ENCODE measurements at regions not wholly inside any gene's neighbourhood (a gene's known extent, or its start where the extent isn't known, plus 50 kb on each side); places are given as distances from the start of the nearest gene placed in this dataset.

DNA sequence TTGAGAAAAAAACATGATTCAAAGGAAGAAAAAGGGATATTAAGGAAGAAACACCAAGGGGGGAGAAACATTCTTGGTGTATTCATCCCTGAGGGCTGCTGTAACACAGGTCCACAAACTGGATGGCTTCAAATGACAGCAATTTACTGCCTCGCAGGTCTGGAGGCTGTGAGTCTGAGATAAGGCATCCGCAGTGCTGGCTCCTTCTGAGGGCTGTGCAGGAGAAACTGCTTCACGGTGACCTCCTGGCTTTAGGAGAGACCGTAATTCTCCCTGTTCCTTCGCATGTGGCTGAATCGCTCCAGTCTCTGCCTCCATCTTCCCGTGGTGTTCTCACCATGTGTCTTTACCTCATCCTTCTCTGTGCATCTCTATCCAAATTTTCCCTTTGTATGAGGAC lies 490.7 kb downstream of the EIPR1 start:
- Histone ChIP-seq H3K36me3 (ENCODE audit: control insufficient read depth in 2 of 2, extremely low read depth in 1 of 2, insufficient read depth in 1 of 2, low read length in 1 of 2) (no peaks in the 10 kb centered on the region), H3K4me1 (ENCODE audit: control insufficient read depth in 1 of 2, extremely low read depth in 1 of 2, insufficient read depth in 2 of 2, low read length in 2 of 2) (no peaks in the 10 kb centered on the region), H3K27ac (ENCODE audit: low read length) (no peak overlapping the region), H3K27me3 (replicated peaks in 1 of 2; ENCODE audit: control insufficient read depth in 2 of 2, extremely low read depth in 1 of 2, insufficient read depth in 2 of 2, low read length in 1 of 2) (peaks cover 0 to 9% of the 10 kb centered on the region in 2 experiments), H3K4me3 (ENCODE audit: control insufficient read depth in 1 of 2, extremely low read depth in 1 of 2, low read length in 1 of 2) (no peak overlapping the region), H3K9me3 (no peaks in the 10 kb centered on the region)
- ChIA-PET CTCF (no interaction called here), POLR2A (no interaction called here)
- WGBS (ENCODE audit: insufficient coverage), result 52% methylated on average over 7 of the region's 7 CpGs
- H3K9me3 Mint-ChIP-seq, result peaks cover 8 to 9% (median 8%) of the 10 kb centered on the region in 3 donors
- DNase-seq (no peak), ATAC-seq (replicated peaks in 1 of 4) (no peak)
- H3K4me1 Mint-ChIP-seq, result no peaks in the 10 kb centered on the region
- no peaks in the 10 kb centered on the region for H3K36me3 Mint-ChIP-seq
- no peak overlapping the region for H3K4me3 Mint-ChIP-seq
- H3K27me3 Mint-ChIP-seq, result peaks cover 4 to 21% of the 10 kb centered on the region in 2 donors
- no peak overlapping the region for H3K27ac Mint-ChIP-seq

DNA sequence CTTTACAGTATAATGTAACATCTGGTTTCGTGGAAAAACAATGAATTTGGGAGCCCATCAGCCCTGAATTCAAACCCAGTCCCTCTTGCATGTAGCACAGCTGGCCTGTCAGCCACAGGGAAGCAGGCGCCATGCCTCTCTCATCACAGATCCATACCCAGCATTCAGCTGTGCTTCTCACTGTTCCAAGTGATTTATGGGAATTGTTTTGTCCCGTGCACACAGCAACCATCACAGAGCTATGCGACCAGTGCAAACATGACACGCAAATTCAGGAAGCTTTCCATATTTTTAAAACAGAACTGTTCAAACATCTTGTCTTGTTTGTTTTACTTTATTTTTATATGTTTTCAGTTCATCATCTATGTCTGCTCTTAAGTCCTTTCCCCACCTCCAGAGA lies 496.1 kb downstream of the EIPR1 start:
- POLR2A ChIA-PET, result no interaction called here

DNA sequence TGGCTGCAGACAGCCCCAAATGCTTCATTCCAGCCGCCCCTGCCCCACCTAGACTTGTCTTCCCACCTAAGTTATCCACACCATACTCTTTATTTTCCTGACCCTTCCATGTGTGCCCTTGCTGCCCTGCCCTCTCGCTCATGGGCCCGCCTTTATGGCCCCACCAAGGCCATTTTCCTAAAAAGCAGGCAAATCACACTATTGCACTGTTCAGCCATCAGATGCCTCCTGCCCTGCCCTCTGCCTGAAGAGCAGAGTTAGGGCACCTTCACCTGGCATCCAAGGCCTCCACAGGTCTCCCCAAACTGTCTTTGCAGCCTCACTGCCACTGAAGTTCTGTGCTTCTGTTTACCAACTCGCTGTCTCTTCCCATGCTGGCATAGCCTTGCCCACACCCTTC lies 496.7 kb downstream of the EIPR1 start:
- Histone ChIP-seq H3K9me3 (no peaks in the 10 kb centered on the region), H3K4me1 (ENCODE audit: control insufficient read depth in 1 of 2, extremely low read depth in 1 of 2, insufficient read depth in 2 of 2, low read length in 2 of 2) (no peaks in the 10 kb centered on the region), H3K4me3 (ENCODE audit: control insufficient read depth in 1 of 2, extremely low read depth in 1 of 2, low read length in 1 of 2) (no peak overlapping the region), H3K27me3 (replicated peaks in 1 of 2; ENCODE audit: control insufficient read depth in 2 of 2, extremely low read depth in 1 of 2, insufficient read depth in 2 of 2, low read length in 1 of 2) (peaks cover 0 to 3% of the 10 kb centered on the region in 2 experiments), H3K27ac (ENCODE audit: low read length) (no peak overlapping the region), H3K36me3 (ENCODE audit: control insufficient read depth in 2 of 2, extremely low read depth in 1 of 2, insufficient read depth in 1 of 2, low read length in 1 of 2) (no peaks in the 10 kb centered on the region)
- H3K4me3 Mint-ChIP-seq, result no peak overlapping the region
- peaks cover 0 to 4% of the 10 kb centered on the region in 2 donors for H3K27me3 Mint-ChIP-seq
- no peak for ATAC-seq (replicated peaks in 1 of 4)
- WGBS (ENCODE audit: insufficient coverage), result 75% methylated on average over 4 of the region's 4 CpGs
- H3K36me3 Mint-ChIP-seq, result no peaks in the 10 kb centered on the region
- no peak for DNase-seq
- ChIA-PET POLR2A (no interaction called here), CTCF (no interaction called here)
- H3K27ac Mint-ChIP-seq, result no peak overlapping the region
- peaks cover 0 to 2% (median 0%) of the 10 kb centered on the region in 3 donors for H3K4me1 Mint-ChIP-seq
- H3K9me3 Mint-ChIP-seq, result peaks cover 8 to 9% (median 8%) of the 10 kb centered on the region in 3 donors

More for the DNA sequence above, 496.1 kb downstream of the EIPR1 start:
- Mint-ChIP-seq H3K4me1 (peaks cover 0 to 2% (median 0%) of the 10 kb centered on the region in 3 donors), H3K4me3 (no peak overlapping the region), H3K36me3 (no peaks in the 10 kb centered on the region), H3K9me3 (peaks cover 8 to 9% (median 8%) of the 10 kb centered on the region in 3 donors), H3K27me3 (peaks cover 0 to 4% of the 10 kb centered on the region in 2 donors), H3K27ac (no peak overlapping the region)
- H3K27ac ChIP-seq (ENCODE audit: low read length), result no peak overlapping the region
- 60% methylated on average over 1 of the region's 5 CpGs for WGBS (ENCODE audit: insufficient coverage)
- H3K4me3 ChIP-seq (ENCODE audit: control insufficient read depth in 1 of 2, extremely low read depth in 1 of 2, low read length in 1 of 2), result no peak overlapping the region
- no peaks in the 10 kb centered on the region for H3K36me3 ChIP-seq (ENCODE audit: control insufficient read depth in 2 of 2, extremely low read depth in 1 of 2, insufficient read depth in 1 of 2, low read length in 1 of 2)
- DNase-seq (no peak), ATAC-seq (replicated peaks in 1 of 4) (no peak)
- peaks cover 0 to 3% of the 10 kb centered on the region in 2 experiments for H3K27me3 ChIP-seq (replicated peaks in 1 of 2; ENCODE audit: control insufficient read depth in 2 of 2, extremely low read depth in 1 of 2, insufficient read depth in 2 of 2, low read length in 1 of 2)
- H3K9me3 ChIP-seq, result no peaks in the 10 kb centered on the region
- CTCF ChIA-PET, result no interaction called here
- H3K4me1 ChIP-seq (ENCODE audit: control insufficient read depth in 1 of 2, extremely low read depth in 1 of 2, insufficient read depth in 2 of 2, low read length in 2 of 2), result no peaks in the 10 kb centered on the region

DNA sequence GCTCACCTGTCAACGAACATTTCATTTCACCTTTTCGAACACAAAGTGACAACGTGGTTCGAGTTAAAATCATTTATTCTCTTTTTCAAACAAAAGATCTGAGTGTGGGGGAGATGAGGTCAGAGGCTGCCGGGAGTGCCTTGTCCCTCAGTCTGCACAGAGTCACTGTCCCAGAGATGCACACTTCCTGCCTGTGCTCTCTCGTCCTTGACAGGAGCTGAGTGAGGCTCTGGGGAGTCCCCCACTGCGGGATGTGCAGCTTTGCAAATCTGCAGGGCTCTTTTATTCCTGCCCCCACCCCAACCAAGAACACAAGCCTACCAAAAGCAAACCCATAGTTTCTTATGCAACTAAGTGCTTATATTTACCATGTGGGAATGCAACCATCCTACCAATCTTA lies 497.8 kb downstream of the EIPR1 start:
- Histone ChIP-seq H3K4me3 (ENCODE audit: control insufficient read depth in 1 of 2, extremely low read depth in 1 of 2, low read length in 1 of 2) (no peak overlapping the region), H3K4me1 (ENCODE audit: control insufficient read depth in 1 of 2, extremely low read depth in 1 of 2, insufficient read depth in 2 of 2, low read length in 2 of 2) (no peaks in the 10 kb centered on the region), H3K36me3 (ENCODE audit: control insufficient read depth in 2 of 2, extremely low read depth in 1 of 2, insufficient read depth in 1 of 2, low read length in 1 of 2) (no peaks in the 10 kb centered on the region), H3K9me3 (no peaks in the 10 kb centered on the region), H3K27ac (ENCODE audit: low read length) (no peak overlapping the region), H3K27me3 (replicated peaks in 1 of 2; ENCODE audit: control insufficient read depth in 2 of 2, extremely low read depth in 1 of 2, insufficient read depth in 2 of 2, low read length in 1 of 2) (peaks cover 0 to 3% of the 10 kb centered on the region in 2 experiments)
- POLR2A ChIA-PET, result no interaction called here
- DNase-seq (no peak), ATAC-seq (replicated peaks in 1 of 4) (no peak)
- H3K27ac Mint-ChIP-seq, result no peak overlapping the region
- H3K9me3 Mint-ChIP-seq, result peaks cover 8 to 9% (median 8%) of the 10 kb centered on the region in 3 donors
- H3K36me3 Mint-ChIP-seq, result no peaks in the 10 kb centered on the region
- CTCF ChIA-PET, result no interaction called here
- WGBS (ENCODE audit: insufficient coverage), result 79% methylated on average over 2 of the region's 7 CpGs
- no peak overlapping the region for H3K4me3 Mint-ChIP-seq
- H3K27me3 Mint-ChIP-seq, result peaks cover 0 to 3% of the 10 kb centered on the region in 2 donors
- H3K4me1 Mint-ChIP-seq, result peaks cover 0 to 2% (median 0%) of the 10 kb centered on the region in 3 donors

DNA sequence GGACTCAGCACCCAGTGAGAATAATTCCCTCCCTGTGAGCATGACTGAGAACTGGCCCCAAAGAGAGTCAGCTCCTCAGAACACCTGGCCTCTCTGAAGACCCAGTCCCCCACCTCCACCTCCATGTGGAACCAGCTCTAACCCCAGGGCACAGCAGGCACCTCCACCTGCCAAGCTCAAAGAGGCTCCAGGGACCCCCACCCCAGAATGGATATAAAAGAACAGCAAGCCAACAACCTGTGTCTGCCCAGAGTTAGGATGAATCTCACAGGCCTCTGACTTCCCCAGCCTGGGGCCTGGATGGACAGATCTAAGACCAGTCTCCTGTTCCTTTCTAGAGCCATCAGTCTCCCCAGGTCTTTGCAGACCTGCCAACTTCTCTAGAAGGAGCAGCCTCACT lies 498.5 kb downstream of the EIPR1 start:
- Histone ChIP-seq H3K4me1 (ENCODE audit: control insufficient read depth in 1 of 2, extremely low read depth in 1 of 2, insufficient read depth in 2 of 2, low read length in 2 of 2) (no peaks in the 10 kb centered on the region), H3K27ac (ENCODE audit: low read length) (no peak overlapping the region), H3K36me3 (ENCODE audit: control insufficient read depth in 2 of 2, extremely low read depth in 1 of 2, insufficient read depth in 1 of 2, low read length in 1 of 2) (no peaks in the 10 kb centered on the region), H3K4me3 (ENCODE audit: control insufficient read depth in 1 of 2, extremely low read depth in 1 of 2, low read length in 1 of 2) (no peak overlapping the region), H3K27me3 (replicated peaks in 1 of 2; ENCODE audit: control insufficient read depth in 2 of 2, extremely low read depth in 1 of 2, insufficient read depth in 2 of 2, low read length in 1 of 2) (peaks cover 0 to 3% of the 10 kb centered on the region in 2 experiments), H3K9me3 (no peaks in the 10 kb centered on the region)
- ChIA-PET POLR2A (no interaction called here), CTCF (no interaction called here)
- Mint-ChIP-seq H3K36me3 (no peaks in the 10 kb centered on the region), H3K27me3 (no peaks in the 10 kb centered on the region), H3K9me3 (peaks cover 8 to 9% (median 8%) of the 10 kb centered on the region in 3 donors), H3K4me3 (no peak overlapping the region), H3K27ac (no peak overlapping the region), H3K4me1 (peaks cover 0 to 2% (median 0%) of the 10 kb centered on the region in 3 donors)
- DNase-seq (no peak), ATAC-seq (replicated peaks in 1 of 4) (no peak)

DNA sequence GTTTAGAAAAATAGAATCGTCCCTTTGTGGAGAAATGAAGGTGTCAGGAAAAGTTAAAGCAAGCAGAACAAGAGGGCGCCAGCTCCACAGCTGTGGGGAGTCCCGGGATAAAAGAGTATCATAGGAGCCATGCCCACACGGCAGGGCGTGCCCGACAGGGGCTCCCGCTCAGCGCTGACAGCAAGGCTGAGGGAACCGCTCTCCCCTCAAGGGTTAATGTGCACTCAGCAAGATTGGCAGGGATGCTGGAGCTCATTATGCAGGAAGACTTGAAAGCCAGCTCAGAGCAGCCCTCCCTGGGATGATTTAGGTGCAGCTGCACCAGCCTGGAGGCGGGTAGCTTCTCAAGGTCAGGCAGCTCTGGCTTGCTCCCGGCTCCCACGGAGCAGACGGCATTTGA lies 500.2 kb downstream of the EIPR1 start:
- Mint-ChIP-seq H3K27ac (no peak overlapping the region), H3K9me3 (peaks cover 0 to 2% (median 0%) of the 10 kb centered on the region in 3 donors), H3K4me1 (peaks cover 0 to 2% (median 0%) of the 10 kb centered on the region in 3 donors), H3K36me3 (no peaks in the 10 kb centered on the region), H3K4me3 (no peak overlapping the region), H3K27me3 (no peaks in the 10 kb centered on the region)
- 92% methylated on average over 6 of the region's 13 CpGs for WGBS (ENCODE audit: insufficient coverage)
- ChIA-PET POLR2A (no interaction called here), CTCF (interaction anchor here in 1 of 2 donors (0.8 kb wide), 1 partner anchor 111 kb away, joined by 3 read pairs; no protein-coding TSS in a partner anchor)
- no peaks in the 10 kb centered on the region for H3K9me3 ChIP-seq
- no peak for DNase-seq
- H3K36me3 ChIP-seq (ENCODE audit: control insufficient read depth in 2 of 2, extremely low read depth in 1 of 2, insufficient read depth in 1 of 2, low read length in 1 of 2), result no peaks in the 10 kb centered on the region
- H3K27me3 ChIP-seq (replicated peaks in 1 of 2; ENCODE audit: control insufficient read depth in 2 of 2, extremely low read depth in 1 of 2, insufficient read depth in 2 of 2, low read length in 1 of 2), result no peaks in the 10 kb centered on the region
- no peaks in the 10 kb centered on the region for H3K4me1 ChIP-seq (ENCODE audit: control insufficient read depth in 1 of 2, extremely low read depth in 1 of 2, insufficient read depth in 2 of 2, low read length in 2 of 2)
- no peak overlapping the region for H3K27ac ChIP-seq (ENCODE audit: low read length)
- no peak overlapping the region for H3K4me3 ChIP-seq (ENCODE audit: control insufficient read depth in 1 of 2, extremely low read depth in 1 of 2, low read length in 1 of 2)
- no peak for ATAC-seq (replicated peaks in 1 of 4)

All from T-cell (primary cell).